GM18508 (cell line): ENCODE measurements at regions not wholly inside any gene's neighbourhood (a gene's known extent, or its start where the extent isn't known, plus 50 kb on each side); places are given as distances from the start of the nearest gene placed in this dataset.
"Not testable (repeated sequence)": the region's sequence is repeated elsewhere in the genome, so short reads cannot be mapped to it uniquely, and the experiment has no call there.

Experiments
- ATAC-seq: cut with Tn5 transposase; IDR thresholded peaks from one replicate; pipeline ENCODE4 v1.9.1; 2021; ENCODE audit warnings: moderate number of reproducible peaks; ENCODE audit not compliant: insufficient read depth, unreplicated experiment

GRCh38 chrX:130549382-130549781, 147.6 kb downstream of the RBMX2 start:
- ATAC-seq: not testable (repeated sequence)

DNA sequence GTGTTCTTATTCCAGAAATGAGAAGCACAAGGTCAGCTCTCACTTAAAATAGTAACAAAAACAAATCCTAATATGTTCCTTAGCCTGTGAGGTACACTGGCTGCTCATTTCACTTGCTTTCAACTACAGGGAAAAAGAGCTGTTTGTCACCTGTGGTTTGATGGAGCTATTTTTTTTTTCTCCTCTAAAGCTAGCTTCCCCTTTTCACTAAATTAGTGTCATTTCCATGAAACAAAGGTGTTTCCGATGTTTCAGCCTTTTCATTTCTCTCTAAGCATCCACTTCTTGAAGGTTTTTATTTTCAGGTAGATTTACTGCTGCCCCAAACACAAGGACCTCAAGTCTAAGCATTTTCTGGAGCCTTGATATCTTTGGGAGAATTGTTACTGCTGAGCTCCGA, 148.6 kb downstream of the RBMX2 start:
- ATAC-seq: no peak

DNA sequence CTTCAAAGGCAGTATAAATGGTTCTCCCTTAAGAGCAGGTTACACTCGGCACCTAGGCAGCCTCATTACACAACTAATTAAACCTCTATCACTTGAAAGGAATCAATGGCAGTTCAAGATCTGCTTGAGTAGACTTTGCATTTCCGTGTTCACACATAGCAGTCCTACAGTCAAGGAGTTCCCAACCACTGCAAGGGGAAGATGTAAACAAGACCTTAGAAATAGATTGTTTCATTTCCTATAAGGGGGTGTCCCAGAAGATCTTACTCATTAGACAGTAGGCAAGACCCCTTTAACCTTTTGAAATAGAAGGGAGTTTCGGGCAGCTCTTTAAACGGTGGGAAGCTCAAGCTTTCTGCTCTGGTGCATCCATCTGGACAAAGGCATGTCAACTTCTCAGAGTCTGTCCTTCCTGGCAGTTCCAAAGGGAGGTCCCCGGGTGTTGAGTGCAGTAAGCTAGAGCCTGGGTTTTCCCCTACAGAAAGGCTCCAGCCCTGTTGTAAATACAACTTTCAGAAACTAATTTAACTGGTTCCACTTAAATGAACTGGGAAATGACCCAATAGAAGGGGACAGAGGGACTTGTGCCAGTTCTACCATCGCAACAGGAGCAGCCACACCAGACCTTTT, 150.8 kb downstream of the RBMX2 start:
- ATAC-seq: peak; percentile 57

- no peak for ATAC-seq
Observed at GRCh38 chrX:130555341-130555740, 153.6 kb downstream of the RBMX2 start.

DNA sequence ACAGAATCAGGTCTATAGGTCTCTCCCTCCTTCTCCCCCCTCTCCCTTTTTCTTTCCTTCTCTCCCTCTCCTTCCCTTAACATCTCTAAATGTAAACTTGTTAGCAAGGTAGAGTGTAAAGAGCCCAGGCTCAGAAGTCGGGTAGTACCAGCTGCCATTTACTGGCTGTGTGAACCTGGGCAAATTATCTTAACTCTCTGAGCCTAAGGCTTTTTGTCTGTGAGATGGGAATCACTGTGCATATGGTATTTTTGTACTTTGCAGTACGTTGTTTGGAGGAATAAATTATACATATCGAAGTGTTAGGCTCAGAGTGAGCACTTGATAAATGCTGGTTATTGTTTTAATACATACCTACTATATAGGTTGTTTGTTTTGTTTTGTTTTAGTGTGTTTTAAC, 154.0 kb downstream of the RBMX2 start:
- ATAC-seq: no peak

GRCh38 chrX:130556951-130557350, 155.2 kb downstream of the RBMX2 start:
- no peak for ATAC-seq

DNA sequence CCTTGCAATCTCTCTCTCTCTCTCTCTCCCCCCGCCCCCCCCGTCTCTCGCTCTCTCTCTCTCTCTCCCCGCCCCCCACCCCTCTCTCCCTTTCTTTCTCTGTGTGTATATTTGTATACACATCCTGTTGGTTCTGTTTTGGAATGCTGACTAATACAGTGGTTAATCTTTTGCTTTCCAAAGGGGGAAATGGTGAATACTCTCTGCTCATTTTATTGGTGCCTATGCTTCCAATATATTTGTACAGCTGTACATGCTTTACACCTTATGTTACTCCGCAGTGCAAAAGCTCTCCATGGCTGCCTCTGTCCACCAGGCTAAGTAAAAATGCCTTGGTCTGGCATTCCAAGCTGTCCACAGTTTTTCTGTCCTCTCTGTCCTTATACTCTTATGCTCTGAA, 158.8 kb downstream of the RBMX2 start:
- no peak for ATAC-seq

DNA sequence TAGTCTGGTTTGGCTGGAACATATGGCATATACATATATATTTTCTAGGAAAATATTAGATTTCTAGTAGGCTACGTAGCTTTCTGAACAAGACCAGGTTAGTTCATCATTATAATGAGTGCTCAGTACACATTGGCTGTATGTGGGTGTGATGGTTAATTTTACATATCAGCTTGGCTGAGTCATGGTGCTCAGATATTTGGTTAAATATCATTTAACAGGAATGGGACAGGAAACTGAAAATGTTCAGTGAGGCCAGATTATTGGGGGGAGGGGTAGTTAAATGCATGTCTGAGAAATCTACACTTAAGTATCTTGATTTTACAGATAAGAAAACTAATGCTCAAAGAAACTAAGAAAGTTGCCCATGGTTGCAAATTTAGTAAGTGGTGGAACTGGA, 160.1 kb downstream of the RBMX2 start:
- ATAC-seq: no peak

GRCh38 chrX:130563476-130563875, 161.7 kb downstream of the RBMX2 start:
- no peak for ATAC-seq

DNA sequence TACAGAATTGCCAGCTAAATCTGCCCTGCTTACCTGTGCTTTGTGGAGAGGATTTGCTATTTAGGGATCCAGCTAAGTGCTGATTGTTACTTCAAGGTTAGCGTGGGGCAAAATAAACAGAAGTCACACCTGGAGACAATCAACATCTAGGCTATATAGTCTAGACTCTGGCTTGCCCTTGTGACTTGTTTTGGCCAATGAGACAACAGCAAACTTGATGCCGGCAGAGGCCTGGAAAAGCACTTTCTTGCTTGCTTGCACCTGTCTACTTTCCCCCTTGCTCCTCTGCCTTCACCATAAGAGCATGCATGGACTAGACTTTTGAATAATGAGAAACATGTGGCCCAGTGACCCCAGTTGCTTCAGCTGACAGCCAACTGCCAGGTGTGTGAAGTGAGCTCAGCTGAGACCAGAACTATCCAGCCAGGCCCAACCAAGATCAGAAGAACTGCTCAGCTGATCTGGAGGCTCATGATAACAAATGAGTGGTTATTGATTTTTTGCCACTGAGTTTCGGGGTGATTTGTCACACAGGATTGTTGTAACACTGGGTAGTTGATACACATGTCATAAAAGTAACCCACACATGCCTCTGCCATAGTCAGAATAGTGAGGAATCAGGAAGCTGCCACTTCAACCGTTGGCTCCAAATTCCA, 164.4 kb downstream of the RBMX2 start:
- no peak for ATAC-seq

GRCh38 chrX:130573030-130573429, 171.2 kb downstream of the RBMX2 start:
- not testable (repeated sequence) for ATAC-seq
